Endometrial microvascular endothelial cells (primary cell): ENCODE measurements at regions not wholly inside any gene's neighbourhood (a gene's known extent, or its start where the extent isn't known, plus 50 kb on each side); places are given as distances from the start of the nearest gene placed in this dataset.

Source experiments
- in situ Hi-C: cut with HindIII; loops from 2 replicates; pipeline ENCODE4 v1.10.0; 2017; ENCODE audit warnings: low sequenced_read_pairs, low pct_unique_long_range_greater_than_20kb; ENCODE audit errors: inconsistent ontology term

GRCh38 chr20:58054780-58055373 lies 173.6 kb downstream of the ANKRD60 start:
- in situ Hi-C loops, result no loop called here

GRCh38 chr20:58054082-58054779 lies 174.2 kb downstream of the ANKRD60 start:
- in situ Hi-C loops, result no loop called here

- in situ Hi-C loops, result no loop called here
These were observed 174.9 kb downstream of the ANKRD60 start for GRCh38 chr20:58053391-58054055.

GRCh38 chr20:58051367-58051766 lies 177.1 kb downstream of the ANKRD60 start:
- in situ Hi-C loops, result no loop called here

GRCh38 chr20:58048096-58048702 lies 180.3 kb downstream of the ANKRD60 start:
- in situ Hi-C loops, result no loop called here

GRCh38 chr20:58046311-58046710 lies 182.1 kb downstream of the ANKRD60 start:
- in situ Hi-C loops, result no loop called here

GRCh38 chr20:58045579-58045978 lies 182.9 kb downstream of the ANKRD60 start:
- in situ Hi-C loops, result no loop called here

- in situ Hi-C loops, result no loop called here
These were observed 183.4 kb downstream of the ANKRD60 start for GRCh38 chr20:58044931-58045555.

- in situ Hi-C loops, result no loop called here
These were observed 184.2 kb downstream of the ANKRD60 start for GRCh38 chr20:58044286-58044685.

- in situ Hi-C loops, result no loop called here
These were observed 185.0 kb downstream of the ANKRD60 start for GRCh38 chr20:58043236-58044140.

- in situ Hi-C loops, result no loop called here
These were observed 185.9 kb downstream of the ANKRD60 start for GRCh38 chr20:58042591-58042990.

- in situ Hi-C loops, result no loop called here
These were observed 187.8 kb downstream of the ANKRD60 start for GRCh38 chr20:58040447-58041290.

- in situ Hi-C loops, result no loop called here
These were observed 189.0 kb downstream of the ANKRD60 start for GRCh38 chr20:58039274-58040092.

- in situ Hi-C loops, result no loop called here
These were observed 190.3 kb downstream of the ANKRD60 start for GRCh38 chr20:58038123-58038654.

GRCh38 chr20:58037631-58038030 lies 190.8 kb downstream of the ANKRD60 start:
- in situ Hi-C loops, result no loop called here

- in situ Hi-C loops, result no loop called here
These were observed 195.4 kb downstream of the ANKRD60 start for GRCh38 chr20:58033026-58033536.
